ENCODE measurements at regions not wholly inside any gene's neighbourhood (a gene's known extent, or its start where the extent isn't known, plus 50 kb on each side); places are given as distances from the start of the nearest gene placed in this dataset.

DNA sequence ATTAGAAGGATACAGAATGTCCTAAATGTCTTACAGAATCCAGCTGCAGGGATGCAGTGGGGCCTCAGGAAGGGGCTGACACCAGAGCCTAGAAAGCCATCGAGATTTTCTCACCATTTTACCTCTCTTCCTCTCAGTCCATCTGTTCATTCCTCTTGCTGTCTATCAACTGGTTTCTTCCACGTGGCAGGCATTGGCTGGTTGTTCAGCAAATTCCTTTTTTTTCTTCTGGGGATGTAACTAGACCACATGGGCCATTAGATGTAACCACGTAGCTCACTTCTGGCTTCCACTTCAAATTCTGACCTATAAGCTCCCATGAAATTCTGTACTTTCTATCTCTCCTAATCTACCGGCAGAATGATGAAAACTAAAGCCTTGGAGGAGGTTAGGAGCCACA, 93.6 kb upstream of the MTAP start:
- Histone ChIP-seq H3K4me1 (no peaks in the 10 kb centered on the region), H3K27ac (no peak overlapping the region), H3K9me3 (no peaks in the 10 kb centered on the region), H3K36me3 (no peaks in the 10 kb centered on the region), H3K4me3 (replicated peaks in 1 of 3) (no peak overlapping the region), H3K27me3 (no peaks in the 10 kb centered on the region)
- intact Hi-C loops (cut with DNase I), result no loop called here
- TF ChIP-seq, protein P1, sequence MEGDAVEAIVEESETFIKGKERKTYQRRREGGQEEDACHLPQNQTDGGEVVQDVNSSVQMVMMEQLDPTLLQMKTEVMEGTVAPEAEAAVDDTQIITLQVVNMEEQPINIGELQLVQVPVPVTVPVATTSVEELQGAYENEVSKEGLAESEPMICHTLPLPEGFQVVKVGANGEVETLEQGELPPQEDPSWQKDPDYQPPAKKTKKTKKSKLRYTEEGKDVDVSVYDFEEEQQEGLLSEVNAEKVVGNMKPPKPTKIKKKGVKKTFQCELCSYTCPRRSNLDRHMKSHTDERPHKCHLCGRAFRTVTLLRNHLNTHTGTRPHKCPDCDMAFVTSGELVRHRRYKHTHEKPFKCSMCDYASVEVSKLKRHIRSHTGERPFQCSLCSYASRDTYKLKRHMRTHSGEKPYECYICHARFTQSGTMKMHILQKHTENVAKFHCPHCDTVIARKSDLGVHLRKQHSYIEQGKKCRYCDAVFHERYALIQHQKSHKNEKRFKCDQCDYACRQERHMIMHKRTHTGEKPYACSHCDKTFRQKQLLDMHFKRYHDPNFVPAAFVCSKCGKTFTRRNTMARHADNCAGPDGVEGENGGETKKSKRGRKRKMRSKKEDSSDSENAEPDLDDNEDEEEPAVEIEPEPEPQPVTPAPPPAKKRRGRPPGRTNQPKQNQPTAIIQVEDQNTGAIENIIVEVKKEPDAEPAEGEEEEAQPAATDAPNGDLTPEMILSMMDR (IDR thresholded peaks at IDR 0.05), result no peak
- TF ChIP-seq POLR2A (IDR thresholded peaks at IDR 0.05), result no peak
- WGBS, 2 donors, result 71 to 75% methylated on average over 4 of the region's 4 CpGs
- DNase-seq, result no peak

DNA sequence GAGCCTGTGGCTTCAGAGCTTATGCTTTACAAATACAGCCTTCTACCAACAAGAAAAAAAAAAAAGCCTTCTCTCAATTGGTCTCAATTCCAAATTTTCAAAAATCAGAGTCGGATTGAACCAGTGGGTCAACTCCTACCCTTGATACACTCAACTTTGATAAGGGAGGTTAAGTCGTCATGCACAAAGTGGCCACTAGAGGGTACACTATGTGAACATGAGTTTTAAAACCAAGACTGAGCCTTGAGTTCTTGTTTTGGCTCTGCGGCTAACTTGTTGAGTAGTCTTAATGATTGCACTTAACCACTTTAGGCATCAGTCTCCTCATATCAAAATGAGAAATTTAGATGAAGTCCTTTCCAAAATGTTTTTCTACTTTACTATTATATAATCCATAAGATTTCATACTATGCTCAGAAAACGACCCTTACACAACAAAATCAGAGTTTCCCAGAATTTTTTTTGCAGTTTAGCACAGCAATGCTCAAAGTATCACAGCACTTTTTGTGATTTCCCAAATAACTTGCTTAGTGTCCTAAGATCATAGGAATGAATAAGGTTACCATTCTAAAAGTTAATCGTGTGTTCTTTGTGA, 92.9 kb upstream of the MTAP start:
- no peaks in the 10 kb centered on the region for H3K27me3 ChIP-seq
- H3K4me1 ChIP-seq, result no peaks in the 10 kb centered on the region
- intact Hi-C loops (cut with DNase I), result no loop called here
- H3K36me3 ChIP-seq, result no peaks in the 10 kb centered on the region
- no peaks in the 10 kb centered on the region for H3K9me3 ChIP-seq
- no peak overlapping the region for H3K27ac ChIP-seq
- TF ChIP-seq, protein P1 (IDR thresholded peaks at IDR 0.05), result peak; percentile 53 to 87 (median 64)
- no peak for TF ChIP-seq POLR2A (IDR thresholded peaks at IDR 0.05)
- peak; percentile 57 to 61 for DNase-seq
- 48 to 49% methylated on average over 5 of the region's 5 CpGs for WGBS, 2 donors
- H3K4me3 ChIP-seq (replicated peaks in 1 of 3), result no peak overlapping the region

DNA sequence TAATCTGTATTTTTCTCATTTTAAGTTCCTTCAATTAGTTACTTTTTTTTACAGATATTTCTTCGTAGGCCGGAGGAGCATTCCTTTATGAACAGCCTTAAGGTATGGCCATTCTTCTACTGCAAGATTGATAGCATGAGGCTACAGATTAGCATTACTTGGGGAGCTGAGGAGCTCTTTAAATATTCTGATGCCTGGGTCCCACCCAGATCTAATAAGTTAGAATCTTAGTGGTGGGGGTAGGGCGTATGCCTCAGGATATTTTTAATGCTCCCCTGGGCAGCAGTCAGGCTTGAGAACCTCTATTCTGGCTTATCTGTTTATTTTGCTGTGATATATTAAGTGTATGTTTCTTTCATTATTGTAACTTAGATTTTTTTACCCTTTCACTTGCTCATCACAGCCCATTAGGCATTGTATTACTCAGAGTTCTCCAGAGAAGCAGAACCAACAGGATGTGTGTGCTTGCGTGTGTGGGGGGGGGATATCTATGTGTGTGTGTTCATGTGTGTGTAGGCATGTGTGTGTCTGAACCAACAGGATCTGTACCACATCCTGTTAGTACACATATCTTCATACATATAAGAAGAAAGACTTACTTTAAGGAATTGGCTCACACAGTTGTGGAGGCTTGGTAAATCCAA, 91.8 kb upstream of the MTAP start:
- DNase-seq, result no peak
- no peaks in the 10 kb centered on the region for H3K4me1 ChIP-seq
- intact Hi-C loops (cut with DNase I), result no loop called here
- no peaks in the 10 kb centered on the region for H3K9me3 ChIP-seq
- TF ChIP-seq, protein P1 (IDR thresholded peaks at IDR 0.05), result no peak
- TF ChIP-seq POLR2A (IDR thresholded peaks at IDR 0.05), result no peak
- H3K4me3 ChIP-seq (replicated peaks in 1 of 3), result no peak overlapping the region
- 64 to 80% methylated on average over 4 of the region's 4 CpGs for WGBS, 2 donors
- H3K27me3 ChIP-seq, result no peaks in the 10 kb centered on the region
- no peaks in the 10 kb centered on the region for H3K36me3 ChIP-seq
- no peak overlapping the region for H3K27ac ChIP-seq

DNA sequence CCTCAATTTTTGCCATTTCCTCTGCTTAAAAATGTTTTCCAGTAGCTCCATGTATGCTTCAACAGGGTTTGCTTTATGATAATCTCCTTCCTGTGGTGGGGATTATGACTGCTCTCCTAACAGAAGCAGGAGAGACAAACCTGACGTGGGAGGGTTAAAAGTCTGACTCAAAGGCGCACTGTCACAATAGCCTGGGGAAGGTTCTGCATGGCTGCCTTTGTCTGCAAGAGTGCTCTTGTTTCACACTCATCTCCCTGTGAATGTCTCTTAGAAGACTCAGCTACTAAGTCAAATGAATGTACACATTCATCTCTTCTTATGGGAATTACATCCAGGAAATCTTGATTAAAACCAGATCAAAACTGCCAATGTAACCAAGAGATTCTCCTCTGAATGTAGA, 90.9 kb upstream of the MTAP start:
- no peaks in the 10 kb centered on the region for H3K9me3 ChIP-seq
- H3K4me1 ChIP-seq, result no peaks in the 10 kb centered on the region
- no peak overlapping the region for H3K27ac ChIP-seq
- H3K27me3 ChIP-seq, result no peaks in the 10 kb centered on the region
- DNase-seq, result no peak
- H3K36me3 ChIP-seq, result no peaks in the 10 kb centered on the region
- H3K4me3 ChIP-seq (replicated peaks in 1 of 3), result no peak overlapping the region
- TF ChIP-seq, protein P1 (IDR thresholded peaks at IDR 0.05), result no peak
- TF ChIP-seq POLR2A (IDR thresholded peaks at IDR 0.05), result no peak
- intact Hi-C loops (cut with DNase I), result no loop called here
- 54 to 75% methylated on average over 2 of the region's 2 CpGs for WGBS, 2 donors

DNA sequence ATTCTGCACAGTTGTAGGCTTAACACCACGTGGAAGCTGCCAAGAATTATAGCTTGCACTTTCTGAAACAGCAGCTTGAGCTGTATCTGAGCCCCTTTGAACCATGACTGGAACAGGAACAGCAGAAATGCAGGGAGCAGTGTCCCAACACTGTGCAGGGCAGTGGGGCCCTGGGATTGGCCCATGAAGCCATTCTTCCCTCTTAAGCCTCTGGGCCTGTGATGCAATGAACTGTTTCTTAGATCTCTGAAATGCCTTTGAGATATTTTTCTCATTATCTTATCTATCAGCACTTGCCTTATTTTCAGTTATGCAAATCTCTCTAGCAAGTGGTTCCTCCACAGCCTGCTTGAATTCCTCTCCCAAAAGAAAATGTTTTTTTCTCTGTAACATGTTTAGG, 87.0 kb upstream of the MTAP start:
- no peaks in the 10 kb centered on the region for H3K27me3 ChIP-seq
- no peak for DNase-seq
- H3K36me3 ChIP-seq, result no peaks in the 10 kb centered on the region
- WGBS, 2 donors, result 27 to 47% methylated on average over 1 of the region's 1 CpG
- no peaks in the 10 kb centered on the region for H3K9me3 ChIP-seq
- H3K27ac ChIP-seq, result no peak overlapping the region
- H3K4me3 ChIP-seq (replicated peaks in 1 of 3), result no peak overlapping the region
- intact Hi-C loops (cut with DNase I), result no loop called here
- TF ChIP-seq POLR2A (IDR thresholded peaks at IDR 0.05), result no peak
- TF ChIP-seq, protein P1 (IDR thresholded peaks at IDR 0.05), result no peak
- H3K4me1 ChIP-seq, result no peaks in the 10 kb centered on the region
